GM18867 (cell line): ENCODE measurements at regions not wholly inside any gene's neighbourhood (a gene's known extent, or its start where the extent isn't known, plus 50 kb on each side); places are given as distances from the start of the nearest gene placed in this dataset.
"Not testable (repeated sequence)": the region's sequence is repeated elsewhere in the genome, so short reads cannot be mapped to it uniquely, and the experiment has no call there.

Source experiments
- ATAC-seq: cut with Tn5 transposase; IDR thresholded peaks from one replicate; pipeline ENCODE4 v1.9.1; 2021; ENCODE audit warnings: mild to moderate bottlenecking, moderate library complexity; ENCODE audit not compliant: unreplicated experiment

GRCh38 chr5:1731855-1732237 is 67.8 kb downstream of the MRPL36 start:
- ATAC-seq = not testable (repeated sequence)

GRCh38 chr5:1731091-1731639 is 68.5 kb downstream of the MRPL36 start:
- no peak for ATAC-seq

GRCh38 chr5:1730487-1730847 is 69.2 kb downstream of the MRPL36 start:
- ATAC-seq = no peak

GRCh38 chr5:1729641-1730486 is 69.8 kb downstream of the MRPL36 start:
- no peak for ATAC-seq

- no peak for ATAC-seq
Measured at GRCh38 chr5:1728846-1729245, 70.8 kb downstream of the MRPL36 start.

GRCh38 chr5:1727571-1727970 is 72.1 kb downstream of the MRPL36 start:
- no peak for ATAC-seq

- ATAC-seq = no peak
Measured at GRCh38 chr5:1726956-1727355, 72.7 kb downstream of the MRPL36 start.

GRCh38 chr5:1726469-1726865 is 73.2 kb downstream of the MRPL36 start:
- no peak for ATAC-seq

- ATAC-seq = no peak
Measured at GRCh38 chr5:1725641-1726468, 73.8 kb downstream of the MRPL36 start.

GRCh38 chr5:1724822-1725602 is 74.6 kb downstream of the MRPL36 start:
- ATAC-seq = no peak

- ATAC-seq = no peak
Measured at GRCh38 chr5:1723957-1724821, 75.4 kb downstream of the MRPL36 start.

GRCh38 chr5:1723476-1723875 is 76.2 kb downstream of the MRPL36 start:
- ATAC-seq = no peak

- no peak for ATAC-seq
Measured at GRCh38 chr5:1722877-1723276, 76.8 kb downstream of the MRPL36 start.

GRCh38 chr5:1720396-1721110 is 79.1 kb downstream of the MRPL36 start:
- ATAC-seq = no peak

- ATAC-seq = no peak
Measured at GRCh38 chr5:1719860-1720259, 79.8 kb downstream of the MRPL36 start.

- ATAC-seq = no peak
Measured at GRCh38 chr5:1718669-1719068, 81.0 kb downstream of the MRPL36 start.

- ATAC-seq = not testable (repeated sequence)
Measured at GRCh38 chr5:1710091-1710490, 89.5 kb downstream of the MRPL36 start.

GRCh38 chr5:1709171-1709803 is 90.3 kb downstream of the MRPL36 start:
- ATAC-seq = no peak

GRCh38 chr5:1708592-1709141 is 91.0 kb downstream of the MRPL36 start:
- no peak for ATAC-seq
